H9 (cell line): ENCODE measurements at regions not wholly inside any gene's neighbourhood (a gene's known extent, or its start where the extent isn't known, plus 50 kb on each side); places are given as distances from the start of the nearest gene placed in this dataset.

ENCODE experiments used
- DNase-seq: peaks from one replicate; pipeline ENCODE4 v3.0.0-alpha.2; 2017
- H2AFZ ChIP-seq: one replicate; pipeline ENCODE4 v1.6.1; 2013; ENCODE audit warnings: mild to moderate bottlenecking, low read length, control low read depth, moderate library complexity
- H2AK5ac ChIP-seq: 2 replicates; pipeline ENCODE4 v1.6.1; 2013; ENCODE audit warnings: low read length, control low read depth, mixed read lengths; ENCODE audit not compliant: insufficient read length
- H2BK120ac ChIP-seq: one replicate; pipeline ENCODE4 v1.6.1; 2013; ENCODE audit warnings: low read depth, mild to moderate bottlenecking, low read length, control low read depth, inconsistent platforms; ENCODE audit not compliant: poor library complexity, severe bottlenecking
- H2BK12ac ChIP-seq: 2 replicates; pipeline ENCODE4 v1.6.1; 2013; ENCODE audit warnings: low read length, control low read depth, mixed read lengths, low read depth; ENCODE audit not compliant: insufficient read length
- H2BK15ac ChIP-seq: 2 replicates; pipeline ENCODE4 v1.6.1; 2013; ENCODE audit warnings: low read depth, low read length, control low read depth
- H2BK20ac ChIP-seq: one replicate; pipeline ENCODE4 v1.6.1; 2013; ENCODE audit warnings: low read depth, mild to moderate bottlenecking, low read length, control low read depth, inconsistent platforms; ENCODE audit not compliant: poor library complexity, severe bottlenecking
- H2BK5ac ChIP-seq: 2 replicates; pipeline ENCODE4 v1.6.1; 2013; ENCODE audit warnings: low read length, control low read depth, mixed read lengths; ENCODE audit not compliant: insufficient read length
- H3K14ac ChIP-seq: 2 replicates; pipeline ENCODE4 v1.6.1; 2013; ENCODE audit warnings: low read length, control low read depth; ENCODE audit not compliant: insufficient read depth
- H3K18ac ChIP-seq: 2 replicates; pipeline ENCODE4 v1.6.1; 2013; ENCODE audit warnings: low read depth, mild to moderate bottlenecking, mixed read lengths, low read length, control low read depth; ENCODE audit not compliant: insufficient read length
- H3K23ac ChIP-seq: 2 replicates; pipeline ENCODE4 v1.6.1; 2013; ENCODE audit warnings: low read length, control low read depth, mixed read lengths, low read depth; ENCODE audit not compliant: insufficient read length
- H3K23me2 ChIP-seq: 2 replicates; pipeline ENCODE4 v1.6.1; 2013; ENCODE audit warnings: low read depth, mild to moderate bottlenecking, mixed read lengths, low read length, control low read depth; ENCODE audit not compliant: insufficient read length, poor library complexity, severe bottlenecking
- H3K27ac ChIP-seq: 2 replicates; pipeline ENCODE4 v1.5.1; 2013; ENCODE audit warnings: low read length, control low read depth, mixed read lengths, low read depth; ENCODE audit not compliant: insufficient read length
- H3K27me3 ChIP-seq: 2 replicates; pipeline ENCODE4 v1.6.1; 2013; ENCODE audit warnings: low read length, control low read depth, inconsistent platforms; ENCODE audit not compliant: insufficient read depth
- H3K4ac ChIP-seq: 2 replicates; pipeline ENCODE4 v1.6.1; 2013; ENCODE audit warnings: low read depth, mild to moderate bottlenecking, control low read depth, inconsistent platforms, low read length, moderate library complexity
- H3K4me1 ChIP-seq: 2 replicates; pipeline ENCODE4 v1.6.1; 2013; ENCODE audit warnings: low read length, control low read depth, inconsistent platforms; ENCODE audit not compliant: insufficient read depth
- H3K4me2 ChIP-seq: 2 replicates; pipeline ENCODE4 v1.6.1; 2013; ENCODE audit warnings: low read length, control low read depth, mixed read lengths; ENCODE audit not compliant: insufficient read length, insufficient read depth
- H3K56ac ChIP-seq: 2 replicates; pipeline ENCODE4 v1.6.1; 2013; ENCODE audit warnings: low read depth, mild to moderate bottlenecking, mixed read lengths, low read length, control low read depth; ENCODE audit not compliant: insufficient read length
- H3K79me1 ChIP-seq: 2 replicates; pipeline ENCODE4 v1.6.1; 2013; ENCODE audit warnings: low read depth, mild to moderate bottlenecking, moderate library complexity, low read length, control low read depth, inconsistent platforms; ENCODE audit not compliant: insufficient read depth, poor library complexity, severe bottlenecking
- H3K79me2 ChIP-seq: 2 replicates; pipeline ENCODE4 v1.6.1; 2013; ENCODE audit warnings: low read length, control low read depth, inconsistent platforms; ENCODE audit not compliant: insufficient read depth
- H3K9ac ChIP-seq: 2 replicates; pipeline ENCODE4 v1.6.1; 2013; ENCODE audit warnings: low read length, control low read depth, mixed read lengths; ENCODE audit not compliant: insufficient read length; ENCODE audit errors: extremely low read depth
- H3K9me3 ChIP-seq: one replicate; pipeline ENCODE4 v1.6.1; 2013; ENCODE audit warnings: low read depth, low read length, inconsistent platforms; ENCODE audit not compliant: control insufficient read depth
- H3T11ph ChIP-seq: one replicate; pipeline ENCODE4 v1.6.1; 2013; ENCODE audit warnings: mild to moderate bottlenecking, low read length, control low read depth, inconsistent platforms
- H4K20me1 ChIP-seq: one replicate; pipeline ENCODE4 v1.6.1; 2013; ENCODE audit not compliant: control insufficient read depth, insufficient read length, insufficient read depth
- H4K5ac ChIP-seq: 2 replicates; pipeline ENCODE4 v1.6.1; 2013; ENCODE audit warnings: low read depth, mild to moderate bottlenecking, mixed read lengths, low read length, control low read depth; ENCODE audit not compliant: insufficient read length
- H4K8ac ChIP-seq: replicated peaks from 2 replicates; pipeline ENCODE4 v1.6.1; 2013; ENCODE audit warnings: low read length, control low read depth, mixed read lengths, low read depth; ENCODE audit not compliant: insufficient read length
- H4K91ac ChIP-seq: 2 replicates; pipeline ENCODE4 v1.6.1; 2013; ENCODE audit warnings: low read depth, mild to moderate bottlenecking, moderate library complexity, mixed read lengths, low read length, control low read depth; ENCODE audit not compliant: insufficient read length
- H3K27ac Mint-ChIP-seq, 3 experiments: 2 replicates in 2 of 3; 3 replicates in 1 of 3; pipeline ENCODE4 v1.8.0; 2020 to 2021; ENCODE audit warnings: mixed read lengths in 3 of 3, mild to moderate bottlenecking in 1 of 3, moderate library complexity in 1 of 3
- H3K27me3 Mint-ChIP-seq: 2 replicates; pipeline ENCODE4 v1.8.0; 2021; ENCODE audit warnings: low read depth, mild to moderate bottlenecking, moderate library complexity, mixed read lengths
- H3K36me3 Mint-ChIP-seq, 3 experiments: 2 replicates in 2 of 3; 3 replicates in 1 of 3; pipeline ENCODE4 v1.8.0; 2020 to 2021; ENCODE audit warnings: low read depth in 3 of 3, mixed read lengths in 3 of 3; ENCODE audit not compliant: insufficient read depth in 1 of 3
- H3K4me1 Mint-ChIP-seq, 2 experiments: 2 replicates each; pipeline ENCODE4 v1.8.0; 2020; ENCODE audit warnings: mixed read lengths in 2 of 2
- H3K4me3 Mint-ChIP-seq, 2 experiments: 2 replicates in 1 of 2; 3 replicates in 1 of 2; pipeline ENCODE4 v1.8.0; 2020 to 2021; ENCODE audit warnings: mild to moderate bottlenecking in 2 of 2, mixed read lengths in 2 of 2, moderate library complexity in 1 of 2
- H3K9me3 Mint-ChIP-seq, 2 experiments: 2 replicates in 1 of 2; 3 replicates in 1 of 2; pipeline ENCODE4 v1.8.0; 2020; ENCODE audit warnings: mild to moderate bottlenecking in 2 of 2, mixed read lengths in 2 of 2, moderate library complexity in 1 of 2
- CTCF ChIP-seq: fragments of 200-600 bp; sonication (generic); conservative IDR thresholded peaks from 3 replicates; pipeline ENCODE4 v1.8.0; 2021; ENCODE audit warnings: antibody characterized with exemption, mild to moderate bottlenecking
- WGBS: extraction: QIAGEN DNeasy Blood & Tissue Kit; methylation state at CpG from one replicate; pipeline ENCODE4 v1.1.7; 2013; ENCODE audit warnings: missing lambda C conversion rate, low lambda C conversion rate, mixed read lengths; ENCODE audit not compliant: insufficient read length; ENCODE audit errors: extremely low coverage; 5-methylcytosine and 5-hydroxymethylcytosine counted together

- H4K8ac ChIP-seq, result no peak overlapping the region
- no peak overlapping the region for H3K18ac ChIP-seq
- Mint-ChIP-seq H3K9me3 (peaks cover 0 to 9% of the 10 kb centered on the region in 2 experiments; a peak in 3 of 5 replicates), H3K27ac (no peak overlapping the region), H3K36me3 (peaks cover 0 to 5% (median 0%) of the 10 kb centered on the region in 3 experiments; a peak in 3 of 7 replicates), H3K4me3 (no peak overlapping the region), H3K4me1 (peaks cover 27 to 38% of the 10 kb centered on the region in 2 experiments), H3K27me3 (peaks cover 18% of the 10 kb centered on the region)
- no peak overlapping the region for H2AFZ ChIP-seq
- H2BK15ac ChIP-seq, result no peak overlapping the region; the same call in 1 of the 2 replicates
- H3K4me1 ChIP-seq, result no peaks in the 10 kb centered on the region
- no peaks in the 10 kb centered on the region for H3K9me3 ChIP-seq
- no peak for TF ChIP-seq CTCF
- no peaks in the 10 kb centered on the region for H3K27me3 ChIP-seq
- no peak overlapping the region for H2BK120ac ChIP-seq
- H4K91ac ChIP-seq, result no peak overlapping the region
- no peaks in the 10 kb centered on the region for H4K20me1 ChIP-seq
- no peak overlapping the region for H3K9ac ChIP-seq
- H2BK12ac ChIP-seq, result no peak overlapping the region
- no peak overlapping the region for H2AK5ac ChIP-seq
- no peak overlapping the region for H3T11ph ChIP-seq
- H3K79me1 ChIP-seq, result no peaks in the 10 kb centered on the region
- no peak overlapping the region for H3K56ac ChIP-seq
- H3K4ac ChIP-seq, result no peak overlapping the region
- H4K5ac ChIP-seq, result no peak overlapping the region
- WGBS, result no CpG with 5 or more reads among the region's 28 CpGs
- H2BK20ac ChIP-seq, result no peak overlapping the region
- no peak overlapping the region for H3K23ac ChIP-seq
- no peak overlapping the region for H3K14ac ChIP-seq
- H3K27ac ChIP-seq, result no peak overlapping the region
- no peak overlapping the region for H2BK5ac ChIP-seq
- DNase-seq, result no peak
- no peak overlapping the region for H3K4me2 ChIP-seq
- H3K79me2 ChIP-seq, result no peaks in the 10 kb centered on the region
- H3K23me2 ChIP-seq, result no peaks in the 10 kb centered on the region
These were observed 200.0 kb upstream of the IER5L start for GRCh38 chr9:129377931-129378661.
